KG1 (cell line): ENCODE measurements at regions not wholly inside any gene's neighbourhood (a gene's known extent, or its start where the extent isn't known, plus 50 kb on each side); places are given as distances from the start of the nearest gene placed in this dataset.
A peak's percentile ranks its signal among the peaks of the same experiment; 100 is the strongest.
"Not testable (repeated sequence)": the region's sequence is repeated elsewhere in the genome, so short reads cannot be mapped to it uniquely, and the experiment has no call there.

ENCODE experiments used
- DNase-seq: peaks from one replicate; lab custom pipeline; 2025; lab: John Stamatoyannopoulos, UW

- DNase-seq, result no peak
Observed at GRCh38 chr13:87206708-87207107, 464.5 kb upstream of the SLITRK5 start.

- DNase-seq, result no peak
Observed at GRCh38 chr13:87207280-87208003, 463.7 kb upstream of the SLITRK5 start.

- no peak for DNase-seq
Observed at GRCh38 chr13:87208636-87209035, 462.5 kb upstream of the SLITRK5 start.

GRCh38 chr13:87234981-87235380 lies 436.2 kb upstream of the SLITRK5 start:
- peak; percentile 14 for DNase-seq

- DNase-seq, result no peak
Observed at GRCh38 chr13:87235621-87236020, 435.6 kb upstream of the SLITRK5 start.

- DNase-seq, result no peak
Observed at GRCh38 chr13:87244256-87244890, 426.8 kb upstream of the SLITRK5 start.

- not testable (repeated sequence) for DNase-seq
Observed at GRCh38 chr13:87249847-87250246, 421.3 kb upstream of the SLITRK5 start.

- no peak for DNase-seq
Observed at GRCh38 chr13:87255394-87255793, 415.8 kb upstream of the SLITRK5 start.

GRCh38 chr13:87259479-87260083 lies 411.6 kb upstream of the SLITRK5 start:
- DNase-seq, result no peak

GRCh38 chr13:87274209-87274819 lies 396.9 kb upstream of the SLITRK5 start:
- no peak for DNase-seq

- DNase-seq, result no peak
Observed at GRCh38 chr13:87280139-87280538, 391.0 kb upstream of the SLITRK5 start.

- DNase-seq, result no peak
Observed at GRCh38 chr13:87287721-87288120, 383.4 kb upstream of the SLITRK5 start.

GRCh38 chr13:87295636-87296035 lies 375.5 kb upstream of the SLITRK5 start:
- no peak for DNase-seq

- DNase-seq, result no peak
Observed at GRCh38 chr13:87302034-87302433, 369.1 kb upstream of the SLITRK5 start.

GRCh38 chr13:87302931-87303330 lies 368.2 kb upstream of the SLITRK5 start:
- DNase-seq, result no peak

GRCh38 chr13:87311165-87311564 lies 360.0 kb upstream of the SLITRK5 start:
- DNase-seq, result no peak

- DNase-seq, result no peak
Observed at GRCh38 chr13:87314822-87315221, 356.3 kb upstream of the SLITRK5 start.

GRCh38 chr13:87322386-87322785 lies 348.8 kb upstream of the SLITRK5 start:
- DNase-seq, result no peak

- no peak for DNase-seq
Observed at GRCh38 chr13:87324558-87324957, 346.6 kb upstream of the SLITRK5 start.

GRCh38 chr13:87331178-87331577 lies 340.0 kb upstream of the SLITRK5 start:
- DNase-seq, result no peak

GRCh38 chr13:87333599-87333998 lies 337.6 kb upstream of the SLITRK5 start:
- no peak for DNase-seq

- DNase-seq, result no peak
Observed at GRCh38 chr13:87334176-87334575, 337.0 kb upstream of the SLITRK5 start.

GRCh38 chr13:87336346-87336889 lies 334.8 kb upstream of the SLITRK5 start:
- DNase-seq, result not testable (repeated sequence)
